Skeletal muscle cell (primary cell): ENCODE measurements at regions not wholly inside any gene's neighbourhood (a gene's known extent, or its start where the extent isn't known, plus 50 kb on each side); places are given as distances from the start of the nearest gene placed in this dataset.
"Not testable (repeated sequence)": the region's sequence is repeated elsewhere in the genome, so short reads cannot be mapped to it uniquely, and the experiment has no call there.

Experiments
- DNase-seq: peaks from one replicate; pipeline ENCODE4 v3.0.0-alpha.2; 2010; ENCODE audit warnings: low read depth
- H3K4me3 ChIP-seq: 2 replicates; pipeline ENCODE4 v1.5.1; 2011; ENCODE audit warnings: low read depth, mild to moderate bottlenecking, control low read depth, low read length, moderate library complexity

DNA sequence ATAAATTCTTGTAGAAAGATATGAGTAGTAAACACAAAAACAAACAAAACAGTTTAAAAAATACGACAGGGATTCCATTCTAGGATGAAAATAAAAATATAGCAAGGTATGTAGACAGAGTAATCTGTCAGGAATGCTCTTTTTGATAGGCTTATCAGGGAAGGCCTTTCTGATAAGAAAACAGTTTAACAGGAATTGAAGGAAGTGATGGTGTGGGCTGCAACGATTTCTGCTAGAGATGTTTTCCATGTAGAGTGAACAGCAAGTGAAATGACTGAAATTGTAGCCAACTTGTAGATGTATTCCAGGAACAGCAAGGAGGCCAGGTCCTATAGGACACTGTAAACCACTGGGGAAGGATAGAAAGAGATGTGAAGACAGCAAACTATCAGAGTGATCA, 689.7 kb upstream of the GJE1 start:
- DNase-seq, result no peak
- H3K4me3 ChIP-seq, result no peak overlapping the region

DNA sequence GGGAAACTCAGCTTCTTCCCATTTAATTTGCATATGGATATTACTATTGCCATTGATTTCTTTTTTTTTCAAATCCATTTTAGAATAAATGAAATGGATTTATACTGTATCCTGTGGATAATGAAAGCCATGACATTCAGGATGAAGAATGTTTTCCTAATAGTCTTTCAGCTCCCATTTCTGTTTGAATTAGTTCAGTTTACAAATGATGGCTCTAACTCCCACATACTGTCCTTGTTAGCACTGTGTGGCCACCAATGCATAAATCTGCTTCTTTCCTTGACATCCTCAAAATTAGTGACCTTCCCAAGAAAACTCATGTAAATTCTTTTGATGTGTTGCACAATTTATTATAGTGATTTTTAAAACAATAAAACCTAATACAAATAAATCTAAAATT, 693.2 kb upstream of the GJE1 start:
- no peak for DNase-seq
- no peak overlapping the region for H3K4me3 ChIP-seq

DNA sequence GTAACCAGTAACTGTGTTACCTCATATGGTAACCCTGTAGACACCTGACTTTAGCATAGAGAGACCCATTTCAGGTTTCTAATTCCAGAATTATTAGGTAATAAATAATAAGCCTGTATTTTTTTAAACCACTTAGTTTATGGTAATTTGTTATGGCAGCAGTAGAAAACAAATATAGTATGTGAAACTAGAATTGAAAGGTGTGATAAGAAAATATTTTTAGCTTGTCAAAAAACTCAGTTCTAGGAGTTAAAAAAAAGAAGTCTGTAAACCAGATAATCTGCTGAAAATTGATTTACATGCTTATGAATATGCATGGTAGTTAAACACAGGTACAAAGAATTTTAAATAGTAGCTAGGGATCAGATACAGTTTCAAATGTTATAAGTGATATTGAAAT, 695.0 kb upstream of the GJE1 start:
- no peak for DNase-seq
- H3K4me3 ChIP-seq, result no peak overlapping the region

DNA sequence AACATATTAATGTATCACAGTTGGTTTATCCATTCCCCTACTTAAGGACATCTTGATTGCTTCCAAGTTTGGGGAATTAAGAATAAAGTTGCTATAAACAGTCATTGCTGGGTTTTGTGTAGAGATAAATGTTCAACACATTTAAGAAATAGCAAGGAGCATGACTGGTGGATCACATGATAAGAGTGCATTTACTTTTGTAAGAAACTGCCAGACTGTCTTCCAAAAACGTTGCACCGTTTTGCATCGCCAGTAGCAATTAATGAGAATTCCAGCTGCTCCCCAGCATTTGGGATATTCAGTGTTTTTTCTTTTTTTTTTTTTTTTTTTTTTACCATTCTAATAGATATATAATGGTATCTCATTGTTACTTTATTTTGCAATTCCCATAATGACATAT, 695.7 kb upstream of the GJE1 start:
- H3K4me3 ChIP-seq, result no peak overlapping the region
- DNase-seq, result no peak

DNA sequence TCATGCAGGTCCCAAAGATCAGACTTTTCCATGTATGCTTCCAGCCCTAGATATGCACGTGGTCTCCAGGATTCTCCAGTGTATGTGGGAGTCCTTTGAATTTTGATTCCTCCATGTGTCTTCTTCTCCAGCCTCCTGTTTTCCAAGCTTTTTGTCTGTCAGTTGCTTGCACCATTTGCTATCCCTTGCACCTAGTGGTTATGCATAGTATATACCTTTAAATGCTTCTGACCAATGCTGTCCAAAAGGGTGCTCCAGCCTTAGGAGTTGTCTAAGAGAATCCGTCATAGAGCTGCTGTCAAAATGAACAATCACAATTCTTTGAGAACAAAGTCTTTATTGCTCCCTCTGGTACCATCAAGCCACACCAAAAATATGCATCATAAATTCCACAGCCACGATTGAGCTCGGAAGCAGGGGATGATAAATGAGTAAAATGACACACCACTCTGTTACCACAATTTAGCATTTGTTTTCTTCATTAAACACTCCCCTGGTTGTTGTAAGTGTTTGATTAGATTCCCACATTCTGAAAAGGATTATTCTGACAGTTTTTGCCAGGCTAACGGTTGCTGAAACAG, 706.2 kb upstream of the GJE1 start:
- DNase-seq, result no peak
- no peak overlapping the region for H3K4me3 ChIP-seq

DNA sequence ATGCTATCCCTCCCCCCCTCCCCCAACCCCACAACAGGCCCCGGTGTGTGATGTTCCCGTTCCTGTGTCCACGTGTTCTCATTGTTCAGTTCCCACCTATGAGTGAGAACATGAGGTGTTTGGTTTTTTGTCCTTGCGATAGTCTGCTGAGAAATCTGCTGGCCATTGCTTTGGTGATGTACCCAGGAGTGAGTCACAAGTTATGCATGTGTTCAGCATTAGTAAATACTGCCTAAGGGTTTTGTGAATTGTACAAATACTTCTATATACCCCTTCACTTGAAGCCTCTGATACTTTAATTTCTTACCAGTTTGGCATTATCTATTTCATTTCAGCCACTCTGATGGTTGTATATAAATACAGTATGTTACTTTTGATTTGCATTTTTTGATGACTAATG, 711.3 kb upstream of the GJE1 start:
- peak; percentile 70 for DNase-seq
- no peak overlapping the region for H3K4me3 ChIP-seq

DNA sequence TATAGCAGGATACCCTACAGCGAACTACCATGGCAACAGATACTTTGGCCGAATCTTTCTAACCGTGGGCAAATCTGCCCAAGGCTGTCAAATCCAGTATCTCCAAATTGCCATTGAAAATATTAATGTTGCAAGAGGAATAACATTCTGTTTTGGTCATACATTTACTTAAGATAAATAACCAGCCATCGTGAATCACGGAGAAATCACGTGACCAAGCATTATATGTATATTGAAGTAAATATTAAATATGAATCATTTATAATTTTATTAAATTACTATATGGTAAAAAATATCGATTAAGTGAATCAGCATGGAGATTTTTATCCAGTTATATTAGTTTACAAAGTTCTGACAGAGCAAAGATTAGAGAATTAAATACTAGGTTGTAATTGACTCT, 714.6 kb upstream of the GJE1 start:
- no peak for DNase-seq
- H3K4me3 ChIP-seq, result no peak overlapping the region

DNA sequence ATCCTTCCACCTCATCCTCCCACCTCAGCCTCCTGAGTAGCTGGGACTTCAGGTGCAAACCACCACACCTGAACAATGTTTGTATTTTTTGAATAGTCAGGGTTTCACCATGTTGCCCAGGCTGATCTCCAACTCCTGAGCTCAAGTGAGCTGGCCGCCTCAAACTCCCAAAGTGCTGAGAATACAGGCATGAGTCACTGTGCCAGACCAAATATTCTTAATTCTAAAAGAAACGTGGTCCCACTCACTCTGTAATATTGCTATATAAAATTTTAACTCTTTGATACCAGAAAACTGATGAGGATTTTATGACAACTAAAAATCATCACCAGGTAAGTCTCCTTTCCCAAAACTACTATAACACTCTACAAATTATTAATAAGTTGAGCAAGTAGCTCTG, 716.8 kb upstream of the GJE1 start:
- H3K4me3 ChIP-seq, result no peak overlapping the region
- DNase-seq, result no peak

DNA sequence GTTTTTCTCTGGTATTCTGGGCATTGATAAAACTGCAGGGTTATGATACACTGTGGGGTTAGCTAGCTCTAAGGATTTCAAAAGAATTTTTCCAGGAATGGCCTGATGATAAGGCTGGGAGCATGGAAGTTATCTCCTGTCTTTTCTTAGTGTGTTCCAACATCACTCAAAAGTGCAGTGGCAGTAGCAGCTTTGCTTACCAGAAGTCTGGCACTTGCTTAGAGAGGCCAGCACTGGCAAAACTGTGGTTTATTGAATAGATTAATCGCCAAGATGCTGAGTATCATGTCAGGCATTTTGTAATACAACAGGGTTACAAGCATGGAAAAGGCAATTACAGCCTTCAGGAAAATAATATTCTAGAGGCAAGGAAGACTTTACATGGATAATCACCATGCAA, 719.5 kb upstream of the GJE1 start:
- no peak for DNase-seq

DNA sequence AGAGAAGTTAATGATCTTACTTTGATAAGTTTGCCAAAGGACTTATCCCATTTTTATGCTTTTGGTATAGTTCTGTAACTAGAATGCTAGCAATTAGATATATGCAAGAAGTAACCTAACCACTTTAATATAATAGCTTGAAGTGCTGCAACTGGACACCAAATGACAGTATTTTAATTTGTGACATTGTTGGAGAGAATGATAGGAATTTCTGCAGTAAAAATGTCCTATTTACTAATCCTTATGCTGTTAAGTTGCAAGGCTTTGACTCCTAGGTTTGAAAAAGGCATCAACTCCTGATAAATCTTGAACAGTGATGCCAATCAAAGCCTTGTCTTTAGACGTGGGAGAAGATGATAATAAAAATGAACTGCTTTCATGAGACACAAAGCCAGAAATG, 726.0 kb upstream of the GJE1 start:
- DNase-seq, result no peak
- no peak overlapping the region for H3K4me3 ChIP-seq

More for the DNA sequence above, 719.5 kb upstream of the GJE1 start:
- no peak overlapping the region for H3K4me3 ChIP-seq

DNA sequence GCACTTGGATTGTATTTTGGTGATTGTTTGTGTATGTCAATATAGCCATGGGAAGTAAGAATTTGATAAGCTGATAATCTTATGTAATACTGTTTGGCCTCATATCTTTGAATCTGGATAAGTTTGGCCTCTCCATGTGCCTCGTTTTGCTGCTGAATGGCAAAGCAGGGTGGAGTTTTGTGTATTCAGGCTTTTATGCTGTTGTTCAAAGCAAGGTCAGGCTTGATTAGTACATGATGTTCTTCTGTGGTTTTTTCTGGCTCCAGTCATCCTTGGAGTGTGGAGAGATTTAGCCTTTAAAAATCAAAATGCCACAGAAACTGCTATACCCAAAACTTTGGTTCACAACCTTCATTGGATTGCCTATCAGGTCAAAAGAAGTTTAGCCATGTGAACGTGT, 728.9 kb upstream of the GJE1 start:
- H3K4me3 ChIP-seq, result no peak overlapping the region
- peak; percentile 38 for DNase-seq

DNA sequence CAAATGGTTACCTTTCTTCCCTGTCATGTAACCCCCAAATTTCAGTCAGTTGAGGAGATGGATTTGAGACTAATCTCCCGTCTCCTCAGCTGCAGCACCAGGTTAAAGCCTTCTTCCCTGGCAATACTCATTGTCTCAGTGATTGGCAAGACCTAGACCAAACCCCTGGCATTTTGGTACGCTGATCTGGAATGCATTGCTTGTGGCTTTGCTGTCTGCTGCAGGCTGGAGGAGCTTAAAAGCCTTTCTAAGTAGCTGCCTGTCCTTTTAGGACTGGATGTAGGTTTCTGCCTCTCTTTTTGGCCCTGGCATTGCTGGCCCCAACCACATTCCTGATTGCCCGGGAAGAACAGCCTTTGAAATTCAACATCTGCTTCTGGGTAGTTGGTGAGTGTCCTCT, 729.6 kb upstream of the GJE1 start:
- H3K4me3 ChIP-seq, result no peak overlapping the region

DNA sequence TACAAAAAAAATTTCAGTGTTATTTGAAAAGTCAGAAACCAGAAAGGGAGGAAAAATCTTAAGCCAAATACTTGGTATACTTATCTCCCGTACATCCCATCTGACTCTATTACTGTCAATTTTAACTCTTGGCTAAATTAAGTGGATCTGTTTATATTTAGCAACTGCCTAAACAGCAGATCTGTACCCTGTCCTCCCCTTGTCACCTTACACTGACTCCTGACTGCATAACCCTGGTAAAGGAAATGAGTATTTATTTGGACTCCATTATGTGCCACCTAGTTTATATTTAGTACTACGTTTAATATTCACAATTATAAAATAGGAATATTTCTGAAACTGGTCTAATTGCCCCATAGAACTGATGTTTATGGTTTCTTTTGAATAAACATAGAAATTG, 730.2 kb upstream of the GJE1 start:
- H3K4me3 ChIP-seq, result no peak overlapping the region
- DNase-seq, result no peak

More for the DNA sequence above, 729.6 kb upstream of the GJE1 start:
- DNase-seq, result no peak

DNA sequence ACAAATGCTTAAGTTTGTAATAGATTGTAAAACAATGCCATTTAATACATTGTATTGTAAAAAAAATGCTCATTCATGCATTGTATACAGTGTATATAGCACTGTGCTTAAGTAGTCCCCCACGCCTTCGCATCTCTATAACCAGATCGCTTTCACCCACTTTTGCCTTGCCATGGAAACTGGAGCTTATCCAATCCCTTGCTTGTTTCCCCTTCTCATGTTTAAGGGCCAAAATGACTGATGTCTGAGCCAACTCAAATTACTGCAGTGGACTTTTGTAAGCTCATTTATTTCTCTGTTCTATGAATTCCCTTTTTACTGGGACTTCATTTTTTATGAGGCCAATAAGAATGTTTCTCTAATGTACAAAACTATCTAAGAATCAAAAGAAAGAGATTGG, 730.9 kb upstream of the GJE1 start:
- DNase-seq, result no peak

DNA sequence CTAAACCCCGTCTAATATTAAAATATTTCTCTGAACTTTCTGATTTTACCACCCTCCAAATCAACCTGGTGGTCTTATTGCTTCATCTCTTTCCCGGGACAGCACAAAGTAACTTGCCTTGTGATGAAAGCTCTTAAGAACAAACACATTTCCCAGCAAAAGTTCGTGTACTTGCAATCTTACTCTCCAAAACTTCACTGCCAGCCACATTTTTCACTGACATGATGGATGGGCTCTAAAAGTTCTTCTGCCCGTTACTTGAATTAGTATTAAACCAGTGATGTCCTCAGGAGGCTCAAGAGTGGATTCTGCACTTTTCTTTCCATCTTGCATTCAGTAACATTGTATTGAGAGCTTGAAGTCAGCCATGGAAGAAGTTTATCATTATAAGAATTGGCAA, 731.6 kb upstream of the GJE1 start:
- peak; percentile 61 for DNase-seq
- no peak overlapping the region for H3K4me3 ChIP-seq

More for the DNA sequence above, 730.9 kb upstream of the GJE1 start:
- H3K4me3 ChIP-seq, result no peak overlapping the region

DNA sequence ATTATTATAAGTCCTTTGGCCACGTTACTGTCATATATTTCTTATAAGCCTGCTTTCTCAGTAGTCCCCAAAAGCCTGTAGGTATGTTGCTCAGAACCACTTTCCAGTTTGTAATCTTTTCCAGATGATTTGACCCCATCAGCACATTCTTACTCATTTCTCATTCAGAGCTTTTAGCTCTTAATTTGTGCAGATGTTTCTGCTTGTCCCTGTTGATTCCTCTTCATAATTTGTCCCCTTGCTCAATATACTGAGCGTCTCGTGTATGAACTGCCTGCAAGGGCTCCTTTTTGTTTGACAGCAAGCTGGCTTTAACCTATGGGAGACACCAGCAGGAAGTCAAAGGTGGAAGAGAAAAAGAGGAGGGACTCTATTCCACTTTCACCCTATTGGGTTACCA, 733.8 kb upstream of the GJE1 start:
- DNase-seq, result no peak
- H3K4me3 ChIP-seq, result no peak overlapping the region

DNA sequence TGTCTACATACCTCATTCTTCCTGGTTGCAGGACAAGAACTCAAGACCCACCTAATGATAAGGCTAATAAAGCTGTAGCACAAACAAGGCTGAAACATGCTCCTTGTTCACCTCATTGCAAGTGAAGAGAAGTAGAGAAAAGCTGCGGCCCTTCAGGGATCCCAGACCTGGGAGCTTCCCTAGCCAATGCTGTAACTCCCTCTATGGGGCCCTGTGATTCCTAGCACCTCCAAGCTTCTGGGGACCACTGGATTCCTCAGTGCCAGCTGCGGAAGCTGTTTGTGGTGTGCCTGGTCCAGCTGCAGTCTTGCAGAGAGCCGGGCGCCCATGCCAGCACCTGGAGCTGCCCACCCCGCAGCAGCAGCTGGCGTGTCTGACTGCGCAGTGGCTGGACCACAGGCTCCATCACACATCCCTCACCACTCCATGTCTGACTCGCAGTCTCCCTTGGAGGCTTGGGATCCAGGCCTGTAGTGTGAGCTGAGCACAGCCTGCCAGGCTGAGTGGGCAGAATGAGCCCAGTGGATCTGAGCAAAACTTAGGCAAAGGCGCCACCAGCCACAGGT, 737.2 kb upstream of the GJE1 start:
- H3K4me3 ChIP-seq, result no peak overlapping the region
- DNase-seq, result no peak

DNA sequence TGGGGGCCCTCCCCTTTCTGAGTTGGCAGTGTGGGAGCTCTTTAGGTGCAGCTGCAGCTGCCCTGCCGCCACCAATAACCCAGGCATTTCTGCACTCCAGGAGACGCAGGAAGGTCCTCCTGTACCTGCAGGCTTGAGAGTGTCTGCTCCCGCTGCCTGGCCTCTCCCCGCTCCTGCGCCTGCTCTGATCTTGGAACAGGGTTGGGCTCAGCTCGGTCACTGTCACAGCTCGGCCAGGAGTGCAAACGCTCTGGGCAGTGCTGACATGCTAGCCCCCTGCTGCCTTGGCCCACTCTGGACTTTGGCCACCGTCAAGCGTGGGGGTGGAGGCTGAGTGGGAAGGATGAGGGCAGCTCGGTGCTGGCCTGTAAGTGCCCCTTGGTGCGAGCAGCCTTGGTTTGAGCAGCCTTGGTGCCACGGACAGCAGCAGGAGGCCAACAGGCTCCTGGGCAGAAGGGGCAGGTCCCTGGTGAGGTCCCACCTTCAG, 738.1 kb upstream of the GJE1 start:
- H3K4me3 ChIP-seq, result no peak overlapping the region
- DNase-seq, result no peak

DNA sequence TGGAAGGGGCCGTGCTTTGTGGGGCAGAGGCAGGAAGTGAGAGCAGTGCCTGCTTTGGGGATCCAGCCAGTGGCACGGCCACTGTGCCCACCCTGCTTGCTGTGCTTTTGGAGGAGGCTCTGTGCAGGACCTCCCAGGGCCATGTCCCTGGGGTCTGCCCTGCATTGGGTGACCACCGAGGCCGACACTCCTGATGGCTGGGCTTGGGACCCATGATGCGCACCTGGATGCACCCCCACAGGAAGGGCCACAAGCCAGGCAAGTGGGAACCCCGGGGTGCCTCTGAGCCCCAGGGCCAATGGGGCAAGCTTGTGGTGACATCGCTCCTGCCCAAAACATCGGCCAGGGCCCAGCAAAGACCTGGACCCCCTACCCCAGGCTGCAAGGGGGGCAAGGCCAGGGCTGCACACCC, 738.6 kb upstream of the GJE1 start:
- DNase-seq, result no peak
- H3K4me3 ChIP-seq, result no peak overlapping the region

DNA sequence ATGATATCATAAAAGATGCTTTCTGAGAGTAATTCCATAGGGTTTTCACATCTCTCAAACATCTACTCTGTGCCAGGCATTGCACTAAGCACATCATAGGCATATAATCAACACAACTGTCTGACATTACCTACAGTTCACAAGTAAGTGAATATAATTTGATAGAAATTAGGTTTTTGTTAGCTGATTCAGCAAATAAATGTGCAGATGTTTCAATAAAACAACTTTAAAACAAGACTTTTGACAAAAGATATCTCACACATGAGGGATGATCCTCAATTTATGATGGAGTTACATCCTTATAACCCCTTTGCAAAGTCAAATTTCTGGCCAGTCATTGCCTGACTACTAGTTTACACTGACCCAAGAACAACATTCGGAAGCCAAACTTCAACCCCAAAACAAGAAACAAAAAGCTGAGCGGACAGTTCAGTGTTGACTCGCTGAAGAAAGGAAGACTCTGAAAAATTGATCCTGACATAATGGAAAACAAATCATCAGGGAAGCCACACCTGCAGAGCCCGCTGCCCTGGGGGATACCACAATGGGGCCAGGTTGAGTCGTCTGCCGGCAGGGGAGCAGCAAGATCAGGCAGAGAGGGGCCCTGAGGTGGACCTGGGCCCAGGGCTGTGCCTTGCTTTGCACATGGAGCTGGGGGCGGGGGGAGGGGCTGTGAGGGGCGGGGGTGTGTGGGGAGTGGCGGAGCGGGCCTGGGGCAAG, 739.2 kb upstream of the GJE1 start:
- H3K4me3 ChIP-seq, result no peak overlapping the region
- DNase-seq, result no peak

DNA sequence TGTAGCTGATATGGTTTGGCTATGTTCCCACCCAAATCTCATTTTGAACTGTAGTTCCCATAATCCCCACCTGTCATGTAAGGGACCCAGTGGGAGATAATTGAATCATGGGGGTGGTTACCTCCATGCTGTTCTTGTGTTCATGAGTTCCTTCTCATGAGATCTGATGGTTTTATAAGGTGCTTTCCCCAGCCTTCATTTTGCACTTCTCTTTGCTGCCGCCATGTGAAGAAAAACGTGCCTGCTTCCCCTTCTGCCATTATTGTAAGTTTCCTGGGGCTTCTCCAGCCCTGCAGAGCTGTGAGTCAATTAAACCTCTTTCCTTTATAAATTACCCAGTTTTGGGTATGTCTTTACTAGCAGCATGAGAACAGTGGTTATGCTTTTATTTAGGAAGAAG, 741.6 kb upstream of the GJE1 start:
- H3K4me3 ChIP-seq, DNase-seq: not testable (repeated sequence)
